Ishikawa (cell line): ENCODE measurements at regions not wholly inside any gene's neighbourhood (a gene's known extent, or its start where the extent isn't known, plus 50 kb on each side); places are given as distances from the start of the nearest gene placed in this dataset.

Experiments used
- CEBPB ChIP-seq: IDR thresholded peaks from 2 replicates; pipeline ENCODE4 v1.6.1; 2012
- CREB1 ChIP-seq: IDR thresholded peaks from 2 replicates; pipeline ENCODE4 v1.6.1; 2012; ENCODE audit warnings: low read depth
- NFIC ChIP-seq: IDR thresholded peaks from 2 replicates; pipeline ENCODE4 v1.6.1; 2012
- TCF12 ChIP-seq: IDR thresholded peaks from 2 replicates; pipeline ENCODE4 v1.6.1; 2012; ENCODE audit warnings: low read depth
- TEAD4 ChIP-seq: IDR thresholded peaks from 2 replicates; pipeline ENCODE4 v1.6.1; 2012
- USF1 ChIP-seq: IDR thresholded peaks from 2 replicates; pipeline ENCODE4 v1.6.1; 2012
- YY1 ChIP-seq: IDR thresholded peaks from 2 replicates; pipeline ENCODE4 v1.6.1; 2012; ENCODE audit warnings: low read depth
- TF ChIP-seq, protein P1 (sequence below): IDR thresholded peaks from 2 replicates; pipeline ENCODE4 v1.6.1; 2012; ENCODE audit warnings: low read depth, mild to moderate bottlenecking
- TF ChIP-seq, protein P2 (sequence below): IDR thresholded peaks from 2 replicates; pipeline ENCODE4 v1.6.1; 2012

DNA sequence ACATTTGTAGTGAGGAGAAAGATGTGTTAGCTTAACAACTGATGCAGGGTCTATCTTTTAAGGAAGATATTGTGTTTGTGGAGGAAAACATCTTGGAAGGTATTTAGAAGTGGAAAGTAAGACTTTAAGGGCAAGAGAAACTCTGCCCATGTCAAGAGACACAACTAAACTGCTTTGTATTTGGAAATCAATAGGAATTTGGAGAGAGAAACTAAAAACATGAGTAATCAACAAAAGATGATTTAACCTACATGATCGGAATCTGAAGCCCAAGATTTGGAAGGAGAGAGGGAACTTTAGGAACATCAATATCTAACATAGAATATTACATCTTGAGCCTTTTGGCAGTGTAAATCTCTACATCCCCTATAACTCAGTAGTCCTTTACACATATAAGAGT, 184.2 kb upstream of the COL3A1 start:
- TF ChIP-seq, protein P1, sequence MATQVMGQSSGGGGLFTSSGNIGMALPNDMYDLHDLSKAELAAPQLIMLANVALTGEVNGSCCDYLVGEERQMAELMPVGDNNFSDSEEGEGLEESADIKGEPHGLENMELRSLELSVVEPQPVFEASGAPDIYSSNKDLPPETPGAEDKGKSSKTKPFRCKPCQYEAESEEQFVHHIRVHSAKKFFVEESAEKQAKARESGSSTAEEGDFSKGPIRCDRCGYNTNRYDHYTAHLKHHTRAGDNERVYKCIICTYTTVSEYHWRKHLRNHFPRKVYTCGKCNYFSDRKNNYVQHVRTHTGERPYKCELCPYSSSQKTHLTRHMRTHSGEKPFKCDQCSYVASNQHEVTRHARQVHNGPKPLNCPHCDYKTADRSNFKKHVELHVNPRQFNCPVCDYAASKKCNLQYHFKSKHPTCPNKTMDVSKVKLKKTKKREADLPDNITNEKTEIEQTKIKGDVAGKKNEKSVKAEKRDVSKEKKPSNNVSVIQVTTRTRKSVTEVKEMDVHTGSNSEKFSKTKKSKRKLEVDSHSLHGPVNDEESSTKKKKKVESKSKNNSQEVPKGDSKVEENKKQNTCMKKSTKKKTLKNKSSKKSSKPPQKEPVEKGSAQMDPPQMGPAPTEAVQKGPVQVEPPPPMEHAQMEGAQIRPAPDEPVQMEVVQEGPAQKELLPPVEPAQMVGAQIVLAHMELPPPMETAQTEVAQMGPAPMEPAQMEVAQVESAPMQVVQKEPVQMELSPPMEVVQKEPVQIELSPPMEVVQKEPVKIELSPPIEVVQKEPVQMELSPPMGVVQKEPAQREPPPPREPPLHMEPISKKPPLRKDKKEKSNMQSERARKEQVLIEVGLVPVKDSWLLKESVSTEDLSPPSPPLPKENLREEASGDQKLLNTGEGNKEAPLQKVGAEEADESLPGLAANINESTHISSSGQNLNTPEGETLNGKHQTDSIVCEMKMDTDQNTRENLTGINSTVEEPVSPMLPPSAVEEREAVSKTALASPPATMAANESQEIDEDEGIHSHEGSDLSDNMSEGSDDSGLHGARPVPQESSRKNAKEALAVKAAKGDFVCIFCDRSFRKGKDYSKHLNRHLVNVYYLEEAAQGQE, result no peak
- TF ChIP-seq YY1 (no peak), CEBPB (no peak), NFIC (no peak), TCF12 (no peak), TEAD4 (no peak), CREB1 (no peak), USF1 (no peak)
- TF ChIP-seq, protein P2, sequence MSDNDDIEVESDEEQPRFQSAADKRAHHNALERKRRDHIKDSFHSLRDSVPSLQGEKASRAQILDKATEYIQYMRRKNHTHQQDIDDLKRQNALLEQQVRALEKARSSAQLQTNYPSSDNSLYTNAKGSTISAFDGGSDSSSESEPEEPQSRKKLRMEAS, result no peak
